ENCODE measurements at regions not wholly inside any gene's neighbourhood (a gene's known extent, or its start where the extent isn't known, plus 50 kb on each side); places are given as distances from the start of the nearest gene placed in this dataset.

DNA sequence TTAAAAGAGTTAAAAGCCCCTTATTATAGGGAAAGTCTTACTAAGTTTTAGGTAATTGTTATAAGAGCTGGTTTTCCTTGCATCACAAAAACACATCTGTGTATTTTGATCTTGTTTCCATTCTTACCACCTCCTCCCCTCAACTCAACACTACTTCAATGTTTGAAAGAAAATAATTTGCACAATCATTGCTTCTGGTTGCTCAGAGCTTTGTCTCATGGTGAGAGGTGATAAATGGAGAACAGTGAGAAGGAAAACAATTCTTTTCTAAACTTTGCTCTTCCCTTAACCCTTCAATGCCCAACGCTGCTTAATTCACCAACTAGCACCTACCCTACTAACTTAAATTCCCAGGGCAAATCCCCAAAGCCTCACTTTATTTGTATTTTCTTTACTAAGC is 268.1 kb upstream of the LINC00305 start:
- no peak overlapping the region for H3K4me3 ChIP-seq (replicated peaks; ENCODE audit: low read depth, low read length)
- TF ChIP-seq CTCF (IDR thresholded peaks at IDR 0.05; ENCODE audit: low read depth, low read length, missing control alignments), result no peak
- no peak for DNase-seq (ENCODE audit: extremely low read depth, low read depth)

- DNase-seq (ENCODE audit: extremely low read depth, low read depth), result no peak
- no peak for TF ChIP-seq CTCF (IDR thresholded peaks at IDR 0.05; ENCODE audit: low read depth, low read length, missing control alignments)
Measured at GRCh38 chr18:64415218-64415617, 266.3 kb upstream of the LINC00305 start.

DNA sequence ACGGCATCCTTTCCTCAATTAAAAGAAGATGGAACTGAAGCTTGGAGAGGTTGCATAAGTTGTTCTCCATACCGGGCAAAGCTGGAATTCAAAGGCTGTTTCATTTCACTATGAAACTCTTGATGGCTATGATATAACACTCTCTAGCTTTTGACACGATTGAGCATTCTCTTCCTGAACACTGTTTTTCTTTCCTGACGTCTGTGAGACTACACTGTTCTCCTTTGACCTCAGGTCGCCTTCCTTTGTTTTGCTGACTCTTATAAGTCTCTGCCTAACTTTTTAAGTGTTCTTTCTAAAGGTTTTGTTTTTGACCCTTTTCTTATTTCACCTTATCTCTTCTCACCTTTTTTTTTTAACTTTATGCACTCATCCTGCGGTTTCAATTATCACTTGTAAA is 261.8 kb upstream of the LINC00305 start:
- DNase-seq (ENCODE audit: extremely low read depth, low read depth), result no peak
- no peak for TF ChIP-seq CTCF (IDR thresholded peaks at IDR 0.05; ENCODE audit: low read depth, low read length, missing control alignments)
- no peak overlapping the region for H3K4me3 ChIP-seq (replicated peaks; ENCODE audit: low read depth, low read length)

More at GRCh38 chr18:64415218-64415617, 266.3 kb upstream of the LINC00305 start:
- H3K4me3 ChIP-seq (replicated peaks; ENCODE audit: low read depth, low read length), result no peak overlapping the region

GRCh38 chr18:64409511-64409910 is 260.6 kb upstream of the LINC00305 start:
- no peak for TF ChIP-seq CTCF (IDR thresholded peaks at IDR 0.05; ENCODE audit: low read depth, low read length, missing control alignments)
- DNase-seq (ENCODE audit: extremely low read depth, low read depth), result no peak
- H3K4me3 ChIP-seq (replicated peaks; ENCODE audit: low read depth, low read length), result no peak overlapping the region

DNA sequence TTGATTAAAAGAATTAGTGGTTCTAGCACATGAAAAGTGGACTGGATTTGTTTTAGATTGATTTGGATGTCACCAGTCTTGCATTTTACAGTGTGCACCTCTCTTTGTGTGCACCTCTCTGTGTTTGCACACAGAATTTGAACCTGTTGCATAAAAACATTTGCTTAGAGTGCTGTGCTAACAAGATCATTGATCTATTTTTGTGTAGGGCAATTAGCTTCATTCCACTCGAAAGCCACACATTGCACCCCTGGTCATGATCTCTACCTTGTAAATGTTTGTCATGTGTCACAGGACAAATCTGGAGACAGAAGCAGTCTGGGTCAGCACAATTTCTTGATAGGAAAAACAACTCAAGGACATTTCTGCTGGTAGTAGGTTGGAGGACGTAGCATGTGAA is 258.7 kb upstream of the LINC00305 start:
- DNase-seq (ENCODE audit: extremely low read depth, low read depth), result no peak
- H3K4me3 ChIP-seq (replicated peaks; ENCODE audit: low read depth, low read length), result no peak overlapping the region
- TF ChIP-seq CTCF (IDR thresholded peaks at IDR 0.05; ENCODE audit: low read depth, low read length, missing control alignments), result no peak

- no peak for DNase-seq (ENCODE audit: extremely low read depth, low read depth)
Measured at GRCh38 chr18:64405161-64405560, 256.3 kb upstream of the LINC00305 start.

More at GRCh38 chr18:64405161-64405560, 256.3 kb upstream of the LINC00305 start:
- no peak for TF ChIP-seq CTCF (IDR thresholded peaks at IDR 0.05; ENCODE audit: low read depth, low read length, missing control alignments)
- H3K4me3 ChIP-seq (replicated peaks; ENCODE audit: low read depth, low read length), result no peak overlapping the region
